Transverse colon (tissue), 4 donors: ENCODE measurements at regions not wholly inside any gene's neighbourhood (a gene's known extent, or its start where the extent isn't known, plus 50 kb on each side); places are given as distances from the start of the nearest gene placed in this dataset.

Experiments used
- CTCF ChIP-seq, 5 experiments: fragments of 200-600 bp in 3 of 5; fragments of 450-650 bp in 2 of 5; sonication (generic) in 3 of 5; IDR thresholded peaks; 1 replicate in 2 of 5; 2 replicates in 3 of 5; pipeline ENCODE4 v1.5.1; 2016 to 2017; ENCODE audit warnings: antibody characterized with exemption in 5 of 5, inconsistent platforms in 3 of 5, mild to moderate bottlenecking in 2 of 5, moderate library complexity in 1 of 5
- EP300 ChIP-seq: sonication (generic); formaldehyde crosslinking; IDR thresholded peaks from one replicate; pipeline ENCODE4 v1.6.1; 2017; ENCODE audit warnings: antibody characterized with exemption, low read depth
- POLR2A ChIP-seq: fragments of 450-650 bp; IDR thresholded peaks from one replicate; pipeline ENCODE4 v1.6.1; 2016; ENCODE audit warnings: antibody characterized with exemption, mild to moderate bottlenecking, moderate library complexity
- POLR2AphosphoS5 ChIP-seq, 3 donors: sonication (generic); formaldehyde crosslinking; IDR thresholded peaks; one replicate each; pipeline ENCODE4 v1.6.1; 2016; ENCODE audit warnings: antibody characterized with exemption in 3 of 3

- TF ChIP-seq CTCF (IDR thresholded peaks at IDR 0.05) (no peak), EP300 (no peak), POLR2A (no peak), POLR2AphosphoS5 (IDR thresholded peaks at IDR 0.05) (no peak)
Measured at GRCh38 chr1:189253601-189254350, 1223.9 kb downstream of the BRINP3 start.
